Neural cell (in vitro differentiated cells): ENCODE measurements at regions not wholly inside any gene's neighbourhood (a gene's known extent, or its start where the extent isn't known, plus 50 kb on each side); places are given as distances from the start of the nearest gene placed in this dataset.
"Not testable (repeated sequence)": the region's sequence is repeated elsewhere in the genome, so short reads cannot be mapped to it uniquely, and the experiment has no call there.

Experiments used
- H2AFZ ChIP-seq: fragments of 200-600, 300-800 bp; sonication (generic), shearing (Covaris generic); 2 replicates; pipeline ENCODE4 v1.6.0; 2014; ENCODE audit warnings: low read depth, mild to moderate bottlenecking, antibody characterized with exemption, low read length, moderate library complexity
- H3F3A ChIP-seq: fragments of 200-600 bp; shearing (Covaris generic); 2 replicates; pipeline ENCODE4 v1.6.1; 2016; ENCODE audit warnings: mild to moderate bottlenecking, moderate library complexity, mixed read lengths, antibody characterized with exemption, low read length; ENCODE audit not compliant: insufficient read depth, poor library complexity, severe bottlenecking
- H3K27ac ChIP-seq: fragments of 200-600, 300-800 bp; sonication (generic), shearing (Covaris generic); 2 replicates; pipeline ENCODE4 v1.5.1; 2014; ENCODE audit warnings: mild to moderate bottlenecking, low read length, moderate library complexity
- H3K27me3 ChIP-seq: fragments of 300-800, 200-600 bp; sonication (generic), shearing (Covaris generic); 2 replicates; pipeline ENCODE4 v1.6.0; 2014; ENCODE audit warnings: mild to moderate bottlenecking, low read depth, low read length, moderate library complexity; ENCODE audit not compliant: insufficient read depth
- H3K36me3 ChIP-seq: fragments of 300-800, 200-600 bp; sonication (generic), shearing (Covaris generic); 2 replicates; pipeline ENCODE4 v1.5.1; 2014; ENCODE audit warnings: mild to moderate bottlenecking, antibody characterized with exemption, low read length, moderate library complexity; ENCODE audit not compliant: insufficient read depth
- H3K4me2 ChIP-seq: fragments of 300-800, 200-600 bp; sonication (generic), shearing (Covaris generic); 2 replicates; pipeline ENCODE4 v1.6.0; 2014; ENCODE audit warnings: mild to moderate bottlenecking, low read length
- H3K4me3 ChIP-seq: fragments of 300-800, 200-600 bp; sonication (generic), shearing (Covaris generic); 2 replicates; pipeline ENCODE4 v1.5.1; 2014; ENCODE audit warnings: mild to moderate bottlenecking, low read length, moderate library complexity
- H3K79me2 ChIP-seq: fragments of 200-600 bp; shearing (Covaris generic); replicated peaks from 2 replicates; pipeline ENCODE4 v1.6.0; 2014; ENCODE audit warnings: mild to moderate bottlenecking, low read length, moderate library complexity; ENCODE audit not compliant: insufficient read depth
- H3K9ac ChIP-seq: fragments of 300-800, 200-600 bp; sonication (generic), shearing (Covaris generic); 2 replicates; pipeline ENCODE4 v1.6.1; 2016; ENCODE audit warnings: mild to moderate bottlenecking, low read length, mixed read lengths
- H3K9me2 ChIP-seq: fragments of 200-600 bp; shearing (Covaris generic); 2 replicates; pipeline ENCODE4 v1.6.1; 2016; ENCODE audit warnings: mild to moderate bottlenecking, low read length, mixed read lengths; ENCODE audit not compliant: insufficient read depth
- H3K9me3 ChIP-seq: fragments of 200-600, 300-800 bp; sonication (generic), shearing (Covaris generic); 2 replicates; pipeline ENCODE4 v1.6.1; 2016; ENCODE audit warnings: mild to moderate bottlenecking, mixed run types, low read length, moderate library complexity, mixed read lengths
- H4K20me1 ChIP-seq: fragments of 200-600 bp; shearing (Covaris generic); 2 replicates; pipeline ENCODE4 v1.6.1; 2016; ENCODE audit warnings: mild to moderate bottlenecking, mixed run types; ENCODE audit not compliant: insufficient read depth
- CTCF ChIP-seq: fragments of 450-650 bp; IDR thresholded peaks from 2 replicates; pipeline ENCODE4 v1.5.1; 2014; ENCODE audit warnings: antibody characterized with exemption, mild to moderate bottlenecking, moderate library complexity; ENCODE audit not compliant: poor library complexity, severe bottlenecking
- EP300 ChIP-seq: fragments of 450-650 bp; conservative IDR thresholded peaks from 2 replicates; pipeline ENCODE4 v1.6.1; 2014; ENCODE audit warnings: antibody characterized with exemption, mild to moderate bottlenecking, moderate library complexity; ENCODE audit not compliant: poor library complexity, severe bottlenecking
- EZH2 ChIP-seq: fragments of 200-600, 300-800 bp; shearing (Covaris generic), sonication (generic); IDR thresholded peaks from 2 replicates; pipeline ENCODE4 v1.6.1; 2014; ENCODE audit warnings: antibody characterized with exemption, low read length, borderline replicate concordance, mild to moderate bottlenecking; ENCODE audit not compliant: insufficient read depth, poor library complexity, severe bottlenecking
- MXI1 ChIP-seq: fragments of 450-650 bp; conservative IDR thresholded peaks from 2 replicates; pipeline ENCODE4 v1.6.1; 2014; ENCODE audit warnings: antibody characterized with exemption, mild to moderate bottlenecking; ENCODE audit not compliant: poor library complexity, severe bottlenecking
- POLR2AphosphoS5 ChIP-seq: IDR thresholded peaks from 2 replicates; pipeline ENCODE4 v1.6.1; 2012
- RAD21 ChIP-seq: fragments of 450-650 bp; conservative IDR thresholded peaks from 2 replicates; pipeline ENCODE4 v1.6.1; 2014; ENCODE audit warnings: antibody characterized with exemption, mild to moderate bottlenecking, moderate library complexity
- REST ChIP-seq: IDR thresholded peaks from 2 replicates; pipeline ENCODE4 v1.6.1; 2012; ENCODE audit warnings: borderline replicate concordance
- SMC3 ChIP-seq: fragments of 450-650 bp; conservative IDR thresholded peaks from 2 replicates; pipeline ENCODE4 v1.6.1; 2014; ENCODE audit warnings: antibody characterized with exemption, mild to moderate bottlenecking, moderate library complexity; ENCODE audit not compliant: poor library complexity
- TAF1 ChIP-seq: IDR thresholded peaks from 2 replicates; pipeline ENCODE4 v1.6.1; 2012; ENCODE audit warnings: low read depth

GRCh38 chr7:67496589-67496988 lies 500.0 kb downstream of the TYW1 start:
- H3K4me2 ChIP-seq = no peak overlapping the region
- peaks cover 5% of the 10 kb centered on the region for H3K9me3 ChIP-seq
- no peak overlapping the region for H3K9ac ChIP-seq
- TF ChIP-seq REST (no peak), MXI1 (no peak), EZH2 (no peak), SMC3 (no peak), EP300 (no peak), TAF1 (no peak), RAD21 (no peak), POLR2AphosphoS5 (no peak), CTCF (no peak)
- H3F3A ChIP-seq = no peaks in the 10 kb centered on the region
- no peaks in the 10 kb centered on the region for H3K9me2 ChIP-seq
- no peaks in the 10 kb centered on the region for H3K36me3 ChIP-seq
- H3K27ac ChIP-seq = no peak overlapping the region
- no peaks in the 10 kb centered on the region for H4K20me1 ChIP-seq
- no peaks in the 10 kb centered on the region for H3K27me3 ChIP-seq
- no peak overlapping the region for H3K4me3 ChIP-seq
- H3K79me2 ChIP-seq = no peaks in the 10 kb centered on the region
- no peak overlapping the region for H2AFZ ChIP-seq

- H3K79me2 ChIP-seq, H3K9me3 ChIP-seq, H3F3A ChIP-seq, H2AFZ ChIP-seq, H3K9me2 ChIP-seq, H3K9ac ChIP-seq, H3K4me2 ChIP-seq, H3K4me3 ChIP-seq, H3K27me3 ChIP-seq, H3K36me3 ChIP-seq, H3K27ac ChIP-seq, H4K20me1 ChIP-seq: not testable (repeated sequence)
These were observed 501.3 kb downstream of the TYW1 start for GRCh38 chr7:67497914-67498313.

- Histone ChIP-seq H3K27me3 (no peaks in the 10 kb centered on the region), H3K27ac (no peak overlapping the region), H3K9me3 (peaks cover 8% of the 10 kb centered on the region), H3K9me2 (no peaks in the 10 kb centered on the region), H2AFZ (no peak overlapping the region), H4K20me1 (no peaks in the 10 kb centered on the region), H3F3A (no peaks in the 10 kb centered on the region), H3K9ac (no peak overlapping the region), H3K4me2 (no peak overlapping the region), H3K36me3 (no peaks in the 10 kb centered on the region), H3K4me3 (no peak overlapping the region), H3K79me2 (no peaks in the 10 kb centered on the region)
- no peak for TF ChIP-seq RAD21
- no peak for TF ChIP-seq SMC3
- no peak for TF ChIP-seq EP300
- no peak for TF ChIP-seq TAF1
- TF ChIP-seq EZH2 = no peak
- TF ChIP-seq REST = no peak
- no peak for TF ChIP-seq MXI1
- no peak for TF ChIP-seq CTCF
- TF ChIP-seq POLR2AphosphoS5 = no peak
These were observed 506.3 kb downstream of the TYW1 start for GRCh38 chr7:67502929-67503328.
